ENCODE measurements at regions not wholly inside any gene's neighbourhood (a gene's known extent, or its start where the extent isn't known, plus 50 kb on each side); places are given as distances from the start of the nearest gene placed in this dataset.

DNA sequence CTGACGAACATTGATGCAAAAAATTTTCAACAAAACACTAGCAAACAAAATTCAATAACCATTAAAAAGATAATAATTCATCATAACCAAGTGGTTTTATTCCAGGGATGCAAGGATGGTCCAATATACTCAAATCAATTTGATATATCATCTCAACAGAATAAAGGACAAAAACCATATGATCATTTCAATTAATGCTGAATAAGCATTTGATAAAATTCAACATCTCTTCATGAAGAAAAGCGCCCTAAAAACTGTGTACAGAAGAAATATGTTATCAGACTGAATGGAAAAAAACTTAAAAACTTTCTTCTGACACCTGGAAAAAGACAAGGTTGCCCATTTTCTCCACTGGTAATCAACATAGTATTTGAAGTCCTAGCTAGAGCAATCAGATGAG lies 720.3 kb upstream of the RGMB start:
- Mint-ChIP-seq H3K36me3 (no peaks in the 10 kb centered on the region), H3K4me1 (no peaks in the 10 kb centered on the region), H3K27me3 (ENCODE audit: low read depth) (no peaks in the 10 kb centered on the region), H3K27ac (no peak overlapping the region), H3K9me3 (no peaks in the 10 kb centered on the region), H3K4me3 (no peak overlapping the region)
- no peak for DNase-seq (ENCODE audit: low spot score)
- ATAC-seq = no peak
- TF ChIP-seq RELA (CRISPR knock-in tag; IDR thresholded peaks at IDR 0.05; ENCODE audit: borderline replicate concordance) = no peak
- no peak for TF ChIP-seq EMX1 (CRISPR knock-in tag; IDR thresholded peaks at IDR 0.05)
- TF ChIP-seq, protein P1, sequence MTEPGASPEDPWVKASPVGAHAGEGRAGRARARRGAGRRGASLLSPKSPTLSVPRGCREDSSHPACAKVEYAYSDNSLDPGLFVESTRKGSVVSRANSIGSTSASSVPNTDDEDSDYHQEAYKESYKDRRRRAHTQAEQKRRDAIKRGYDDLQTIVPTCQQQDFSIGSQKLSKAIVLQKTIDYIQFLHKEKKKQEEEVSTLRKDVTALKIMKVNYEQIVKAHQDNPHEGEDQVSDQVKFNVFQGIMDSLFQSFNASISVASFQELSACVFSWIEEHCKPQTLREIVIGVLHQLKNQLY (CRISPR knock-in tag; IDR thresholded peaks at IDR 0.05) = no peak
- no peak for TF ChIP-seq AFF4 (CRISPR knock-in tag; IDR thresholded peaks at IDR 0.05; ENCODE audit: borderline replicate concordance)
- TF ChIP-seq, protein P2, sequence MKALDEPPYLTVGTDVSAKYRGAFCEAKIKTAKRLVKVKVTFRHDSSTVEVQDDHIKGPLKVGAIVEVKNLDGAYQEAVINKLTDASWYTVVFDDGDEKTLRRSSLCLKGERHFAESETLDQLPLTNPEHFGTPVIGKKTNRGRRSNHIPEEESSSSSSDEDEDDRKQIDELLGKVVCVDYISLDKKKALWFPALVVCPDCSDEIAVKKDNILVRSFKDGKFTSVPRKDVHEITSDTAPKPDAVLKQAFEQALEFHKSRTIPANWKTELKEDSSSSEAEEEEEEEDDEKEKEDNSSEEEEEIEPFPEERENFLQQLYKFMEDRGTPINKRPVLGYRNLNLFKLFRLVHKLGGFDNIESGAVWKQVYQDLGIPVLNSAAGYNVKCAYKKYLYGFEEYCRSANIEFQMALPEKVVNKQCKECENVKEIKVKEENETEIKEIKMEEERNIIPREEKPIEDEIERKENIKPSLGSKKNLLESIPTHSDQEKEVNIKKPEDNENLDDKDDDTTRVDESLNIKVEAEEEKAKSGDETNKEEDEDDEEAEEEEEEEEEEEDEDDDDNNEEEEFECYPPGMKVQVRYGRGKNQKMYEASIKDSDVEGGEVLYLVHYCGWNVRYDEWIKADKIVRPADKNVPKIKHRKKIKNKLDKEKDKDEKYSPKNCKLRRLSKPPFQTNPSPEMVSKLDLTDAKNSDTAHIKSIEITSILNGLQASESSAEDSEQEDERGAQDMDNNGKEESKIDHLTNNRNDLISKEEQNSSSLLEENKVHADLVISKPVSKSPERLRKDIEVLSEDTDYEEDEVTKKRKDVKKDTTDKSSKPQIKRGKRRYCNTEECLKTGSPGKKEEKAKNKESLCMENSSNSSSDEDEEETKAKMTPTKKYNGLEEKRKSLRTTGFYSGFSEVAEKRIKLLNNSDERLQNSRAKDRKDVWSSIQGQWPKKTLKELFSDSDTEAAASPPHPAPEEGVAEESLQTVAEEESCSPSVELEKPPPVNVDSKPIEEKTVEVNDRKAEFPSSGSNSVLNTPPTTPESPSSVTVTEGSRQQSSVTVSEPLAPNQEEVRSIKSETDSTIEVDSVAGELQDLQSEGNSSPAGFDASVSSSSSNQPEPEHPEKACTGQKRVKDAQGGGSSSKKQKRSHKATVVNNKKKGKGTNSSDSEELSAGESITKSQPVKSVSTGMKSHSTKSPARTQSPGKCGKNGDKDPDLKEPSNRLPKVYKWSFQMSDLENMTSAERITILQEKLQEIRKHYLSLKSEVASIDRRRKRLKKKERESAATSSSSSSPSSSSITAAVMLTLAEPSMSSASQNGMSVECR (CRISPR knock-in tag; IDR thresholded peaks at IDR 0.05; ENCODE audit: borderline replicate concordance) = no peak
- TF ChIP-seq ZBTB43 (CRISPR knock-in tag; IDR thresholded peaks at IDR 0.05) = no peak
- TF ChIP-seq HMGA2 (CRISPR knock-in tag; IDR thresholded peaks at IDR 0.05) = no peak
- TF ChIP-seq ZNF263 (CRISPR knock-in tag; IDR thresholded peaks at IDR 0.05; ENCODE audit: low read depth) = no peak
- no peak for TF ChIP-seq CREM (CRISPR knock-in tag; IDR thresholded peaks at IDR 0.05)
- no peak for TF ChIP-seq TEAD4 (CRISPR knock-in tag; IDR thresholded peaks at IDR 0.05)
- TF ChIP-seq, protein P3, sequence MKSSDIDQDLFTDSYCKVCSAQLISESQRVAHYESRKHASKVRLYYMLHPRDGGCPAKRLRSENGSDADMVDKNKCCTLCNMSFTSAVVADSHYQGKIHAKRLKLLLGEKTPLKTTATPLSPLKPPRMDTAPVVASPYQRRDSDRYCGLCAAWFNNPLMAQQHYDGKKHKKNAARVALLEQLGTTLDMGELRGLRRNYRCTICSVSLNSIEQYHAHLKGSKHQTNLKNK (CRISPR knock-in tag; IDR thresholded peaks at IDR 0.05) = no peak
- TF ChIP-seq, protein P4, sequence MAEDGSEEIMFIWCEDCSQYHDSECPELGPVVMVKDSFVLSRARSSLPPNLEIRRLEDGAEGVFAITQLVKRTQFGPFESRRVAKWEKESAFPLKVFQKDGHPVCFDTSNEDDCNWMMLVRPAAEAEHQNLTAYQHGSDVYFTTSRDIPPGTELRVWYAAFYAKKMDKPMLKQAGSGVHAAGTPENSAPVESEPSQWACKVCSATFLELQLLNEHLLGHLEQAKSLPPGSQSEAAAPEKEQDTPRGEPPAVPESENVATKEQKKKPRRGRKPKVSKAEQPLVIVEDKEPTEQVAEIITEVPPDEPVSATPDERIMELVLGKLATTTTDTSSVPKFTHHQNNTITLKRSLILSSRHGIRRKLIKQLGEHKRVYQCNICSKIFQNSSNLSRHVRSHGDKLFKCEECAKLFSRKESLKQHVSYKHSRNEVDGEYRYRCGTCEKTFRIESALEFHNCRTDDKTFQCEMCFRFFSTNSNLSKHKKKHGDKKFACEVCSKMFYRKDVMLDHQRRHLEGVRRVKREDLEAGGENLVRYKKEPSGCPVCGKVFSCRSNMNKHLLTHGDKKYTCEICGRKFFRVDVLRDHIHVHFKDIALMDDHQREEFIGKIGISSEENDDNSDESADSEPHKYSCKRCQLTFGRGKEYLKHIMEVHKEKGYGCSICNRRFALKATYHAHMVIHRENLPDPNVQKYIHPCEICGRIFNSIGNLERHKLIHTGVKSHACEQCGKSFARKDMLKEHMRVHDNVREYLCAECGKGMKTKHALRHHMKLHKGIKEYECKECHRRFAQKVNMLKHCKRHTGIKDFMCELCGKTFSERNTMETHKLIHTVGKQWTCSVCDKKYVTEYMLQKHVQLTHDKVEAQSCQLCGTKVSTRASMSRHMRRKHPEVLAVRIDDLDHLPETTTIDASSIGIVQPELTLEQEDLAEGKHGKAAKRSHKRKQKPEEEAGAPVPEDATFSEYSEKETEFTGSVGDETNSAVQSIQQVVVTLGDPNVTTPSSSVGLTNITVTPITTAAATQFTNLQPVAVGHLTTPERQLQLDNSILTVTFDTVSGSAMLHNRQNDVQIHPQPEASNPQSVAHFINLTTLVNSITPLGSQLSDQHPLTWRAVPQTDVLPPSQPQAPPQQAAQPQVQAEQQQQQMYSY (CRISPR knock-in tag; IDR thresholded peaks at IDR 0.05) = no peak
- TF ChIP-seq TEAD1 (CRISPR knock-in tag; IDR thresholded peaks at IDR 0.05) = no peak
- no peak for TF ChIP-seq CREB1 (CRISPR knock-in tag; IDR thresholded peaks at IDR 0.05)
- TF ChIP-seq FOXP1 (CRISPR knock-in tag; IDR thresholded peaks at IDR 0.05; ENCODE audit: borderline replicate concordance) = no peak
- no peak for TF ChIP-seq NFATC4 (CRISPR knock-in tag; IDR thresholded peaks at IDR 0.05)
- TF ChIP-seq, protein P5, sequence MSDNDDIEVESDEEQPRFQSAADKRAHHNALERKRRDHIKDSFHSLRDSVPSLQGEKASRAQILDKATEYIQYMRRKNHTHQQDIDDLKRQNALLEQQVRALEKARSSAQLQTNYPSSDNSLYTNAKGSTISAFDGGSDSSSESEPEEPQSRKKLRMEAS (CRISPR knock-in tag; IDR thresholded peaks at IDR 0.05) = no peak
- no peak for TF ChIP-seq CTCF (IDR thresholded peaks at IDR 0.05)
- POLR2A ChIA-PET = no interaction called here
- CTCF ChIA-PET = no interaction called here

All from WTC11 (cell line).